ENCODE measurements at regions not wholly inside any gene's neighbourhood (a gene's known extent, or its start where the extent isn't known, plus 50 kb on each side); places are given as distances from the start of the nearest gene placed in this dataset.

- no peak for TF ChIP-seq CTCF (conservative IDR thresholded peaks at IDR 0.05; ENCODE audit: low read length)
- TF ChIP-seq EZH2phosphoT487 (IDR thresholded peaks at IDR 0.05; ENCODE audit: borderline replicate concordance, low read depth, low read length) = no peak
Measured at GRCh38 chr11:86874304-86875056, 74.1 kb downstream of the PRSS23 start.

All from OCI-LY7 (cell line).